Vagina (tissue), 2 donors: ENCODE measurements at regions not wholly inside any gene's neighbourhood (a gene's known extent, or its start where the extent isn't known, plus 50 kb on each side); places are given as distances from the start of the nearest gene placed in this dataset.

Experiments
- POLR2AphosphoS5 ChIP-seq, 2 donors: sonication (generic); formaldehyde crosslinking; IDR thresholded peaks; one replicate each; pipeline ENCODE4 v1.9.0; 2017; ENCODE audit warnings: antibody characterized with exemption in 2 of 2, mild to moderate bottlenecking in 2 of 2, low read depth in 1 of 2; ENCODE audit not compliant: insufficient read depth in 1 of 2
- TF ChIP-seq, protein P1 (sequence below), 3 experiments: fragments of 450-650 bp in 2 of 3; fragments of 200-600 bp in 1 of 3; sonication (generic) in 1 of 3; IDR thresholded peaks; one replicate each; pipeline ENCODE4 v1.5.1; 2017 to 2019; ENCODE audit warnings: antibody characterized with exemption in 3 of 3, mild to moderate bottlenecking in 2 of 3, moderate library complexity in 2 of 3

DNA sequence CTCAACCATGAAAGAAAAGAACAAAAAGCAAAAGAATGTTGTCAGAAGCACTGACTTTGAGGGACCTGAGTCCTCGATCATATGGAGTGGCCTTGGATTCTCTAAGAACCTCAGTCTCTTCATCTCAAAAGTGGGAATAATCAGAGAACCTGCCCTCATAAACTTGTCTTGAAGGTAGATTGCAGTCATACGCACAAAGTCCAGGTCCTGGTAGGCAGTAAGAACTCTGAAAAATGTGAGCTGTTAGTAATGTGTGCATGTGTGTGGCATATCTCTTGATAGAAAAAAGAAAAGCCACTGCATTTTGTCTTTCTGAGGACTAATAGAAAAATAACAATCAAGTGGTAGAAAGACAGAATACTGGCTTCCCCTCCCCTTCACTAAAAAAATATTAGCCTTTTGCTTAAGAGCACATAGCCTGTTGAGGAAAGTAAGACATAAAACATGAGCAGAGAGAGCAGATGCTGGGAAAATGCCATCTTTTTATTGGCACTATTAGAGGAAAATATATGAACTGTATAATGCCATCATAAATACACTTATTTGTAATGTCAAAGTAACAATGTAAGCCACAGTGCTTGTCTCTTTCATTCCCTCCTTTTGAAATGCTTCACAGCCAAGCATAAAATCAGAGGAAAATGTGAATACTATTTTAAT, 205.1 kb upstream of the TBX3 start:
- TF ChIP-seq, protein P1, sequence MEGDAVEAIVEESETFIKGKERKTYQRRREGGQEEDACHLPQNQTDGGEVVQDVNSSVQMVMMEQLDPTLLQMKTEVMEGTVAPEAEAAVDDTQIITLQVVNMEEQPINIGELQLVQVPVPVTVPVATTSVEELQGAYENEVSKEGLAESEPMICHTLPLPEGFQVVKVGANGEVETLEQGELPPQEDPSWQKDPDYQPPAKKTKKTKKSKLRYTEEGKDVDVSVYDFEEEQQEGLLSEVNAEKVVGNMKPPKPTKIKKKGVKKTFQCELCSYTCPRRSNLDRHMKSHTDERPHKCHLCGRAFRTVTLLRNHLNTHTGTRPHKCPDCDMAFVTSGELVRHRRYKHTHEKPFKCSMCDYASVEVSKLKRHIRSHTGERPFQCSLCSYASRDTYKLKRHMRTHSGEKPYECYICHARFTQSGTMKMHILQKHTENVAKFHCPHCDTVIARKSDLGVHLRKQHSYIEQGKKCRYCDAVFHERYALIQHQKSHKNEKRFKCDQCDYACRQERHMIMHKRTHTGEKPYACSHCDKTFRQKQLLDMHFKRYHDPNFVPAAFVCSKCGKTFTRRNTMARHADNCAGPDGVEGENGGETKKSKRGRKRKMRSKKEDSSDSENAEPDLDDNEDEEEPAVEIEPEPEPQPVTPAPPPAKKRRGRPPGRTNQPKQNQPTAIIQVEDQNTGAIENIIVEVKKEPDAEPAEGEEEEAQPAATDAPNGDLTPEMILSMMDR (IDR thresholded peaks at IDR 0.05): no peak
- no peak for TF ChIP-seq POLR2AphosphoS5 (IDR thresholded peaks at IDR 0.05; ENCODE audit: insufficient read depth in 1 of 2, low read depth in 1 of 2)
